SH-SY5Y (cell line): ENCODE measurements at regions not wholly inside any gene's neighbourhood (a gene's known extent, or its start where the extent isn't known, plus 50 kb on each side); places are given as distances from the start of the nearest gene placed in this dataset.

Source experiments
- GATA2 ChIP-seq: IDR thresholded peaks from 2 replicates; pipeline ENCODE4 v1.6.1; 2011; ENCODE audit warnings: mild to moderate bottlenecking, low read depth, low read length
- GATA3 ChIP-seq: IDR thresholded peaks from 2 replicates; pipeline ENCODE4 v1.6.1; 2011; ENCODE audit warnings: low read depth, mild to moderate bottlenecking, low read length, moderate library complexity

GRCh38 chr5:101943784-101944183 is 352.3 kb downstream of the SLCO4C1 start:
- TF ChIP-seq GATA2 (no peak), GATA3 (no peak)
